HG02943 (cell line): ENCODE measurements at regions not wholly inside any gene's neighbourhood (a gene's known extent, or its start where the extent isn't known, plus 50 kb on each side); places are given as distances from the start of the nearest gene placed in this dataset.

ENCODE experiments used
- ATAC-seq: cut with Tn5 transposase; IDR thresholded peaks from one replicate; pipeline ENCODE4 v1.9.1; 2021; ENCODE audit warnings: mild to moderate bottlenecking, low read depth, moderate library complexity; ENCODE audit not compliant: unreplicated experiment

GRCh38 chr5:155885199-155885598 lies 441.8 kb upstream of the SGCD start:
- ATAC-seq, result no peak

GRCh38 chr5:155886311-155887031 lies 440.5 kb upstream of the SGCD start:
- ATAC-seq, result no peak

DNA sequence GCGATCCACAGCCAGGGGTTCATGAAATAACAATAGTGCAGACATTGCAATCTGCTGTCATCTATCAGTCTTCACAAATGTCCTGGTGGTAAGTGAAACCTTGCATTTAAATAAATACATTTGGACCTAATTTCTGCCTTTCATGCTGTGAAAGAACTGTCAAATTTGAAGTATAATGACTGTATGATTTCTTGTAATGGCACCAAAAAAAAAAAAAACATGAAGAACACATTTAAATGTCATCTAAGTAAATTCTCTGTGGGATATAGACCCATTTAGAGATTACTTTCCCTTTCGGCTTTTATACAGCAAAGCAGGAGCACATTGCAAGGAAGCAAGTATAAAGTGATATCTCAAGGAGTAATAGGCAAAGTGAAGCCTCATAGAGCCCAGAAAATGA lies 431.5 kb upstream of the SGCD start:
- no peak for ATAC-seq

- ATAC-seq, result no peak
Measured at GRCh38 chr5:155897761-155898160, 429.2 kb upstream of the SGCD start.

GRCh38 chr5:155898284-155898683 lies 428.7 kb upstream of the SGCD start:
- ATAC-seq, result no peak

DNA sequence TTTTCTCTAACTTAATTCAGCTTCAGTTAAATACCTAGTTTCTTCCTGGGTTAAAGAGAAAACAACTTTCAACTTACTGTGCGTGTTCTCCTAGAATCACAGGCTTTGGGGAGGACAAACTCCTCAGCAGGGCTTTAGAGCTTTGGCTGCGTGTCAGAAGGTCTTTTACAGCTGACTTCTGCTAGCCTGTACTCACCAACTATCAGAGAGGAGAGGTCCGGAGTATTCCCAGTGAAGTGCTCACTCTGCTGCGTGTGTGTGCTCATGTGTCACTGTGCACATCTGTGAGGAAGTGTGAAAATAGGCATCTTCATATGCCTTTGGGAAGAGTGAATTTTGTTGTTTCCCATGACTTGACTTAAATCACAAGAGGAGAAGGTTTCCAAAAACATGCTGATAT lies 423.2 kb upstream of the SGCD start:
- ATAC-seq, result no peak

DNA sequence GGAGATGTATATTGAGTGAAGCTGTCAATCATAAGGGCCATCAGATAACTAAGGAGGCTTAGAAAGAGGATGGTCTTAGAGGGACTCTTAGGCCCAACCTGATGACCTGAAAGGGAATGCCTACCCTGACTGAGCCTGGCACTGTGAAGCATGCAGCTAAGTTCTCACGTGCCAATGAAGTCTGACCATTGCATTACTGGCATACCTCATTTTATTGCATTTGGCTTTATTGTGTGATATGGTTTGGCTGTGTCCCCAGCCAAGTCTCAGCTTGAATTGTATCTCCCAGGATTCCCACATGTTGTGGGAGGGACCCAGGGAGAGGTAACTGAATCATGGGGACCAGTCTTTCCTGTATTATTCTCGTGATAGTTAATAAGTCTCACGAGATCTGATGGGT lies 421.6 kb upstream of the SGCD start:
- no peak for ATAC-seq

DNA sequence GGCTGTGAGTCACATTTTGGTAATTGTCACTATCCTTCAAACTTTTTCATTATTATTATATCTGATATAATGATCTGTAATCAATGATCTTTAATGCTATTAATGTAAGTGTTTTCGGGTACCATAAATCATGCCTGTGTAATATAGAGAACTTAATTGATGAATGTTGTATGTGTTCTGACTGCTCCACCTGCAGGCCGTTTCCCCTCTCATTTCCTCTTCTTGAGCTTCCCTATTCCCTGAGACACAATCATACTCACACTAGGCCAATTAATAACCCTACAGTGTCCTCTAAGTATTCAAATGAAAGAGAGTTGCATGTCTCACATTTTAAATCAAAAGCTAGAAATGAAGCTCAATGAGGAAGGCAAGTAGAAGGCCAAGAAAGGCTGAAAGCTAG lies 420.9 kb upstream of the SGCD start:
- ATAC-seq, result no peak

DNA sequence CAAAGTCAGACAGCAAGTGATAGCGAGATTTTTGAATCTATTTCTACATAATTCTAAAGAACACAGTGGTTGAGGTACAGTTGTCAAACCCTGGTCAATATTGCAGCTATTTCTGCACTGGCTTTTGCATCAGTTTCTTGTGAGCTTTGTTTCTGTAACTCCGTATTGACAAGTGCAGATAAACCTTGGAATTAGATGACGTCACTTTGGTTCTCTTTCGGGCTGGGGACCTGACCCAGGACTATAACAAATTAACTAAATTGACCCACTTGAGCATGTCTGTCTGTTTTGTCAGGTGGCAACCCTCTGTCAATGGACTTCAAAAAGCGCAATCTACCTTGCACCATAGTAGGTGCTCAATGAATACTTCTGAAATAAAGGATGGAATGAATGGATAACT lies 418.4 kb upstream of the SGCD start:
- ATAC-seq, result no peak

- no peak for ATAC-seq
Measured at GRCh38 chr5:155912291-155912690, 414.7 kb upstream of the SGCD start.

- no peak for ATAC-seq
Measured at GRCh38 chr5:155914766-155915165, 412.2 kb upstream of the SGCD start.

GRCh38 chr5:155915601-155916000 lies 411.4 kb upstream of the SGCD start:
- no peak for ATAC-seq

GRCh38 chr5:155919126-155919525 lies 407.8 kb upstream of the SGCD start:
- ATAC-seq, result no peak

DNA sequence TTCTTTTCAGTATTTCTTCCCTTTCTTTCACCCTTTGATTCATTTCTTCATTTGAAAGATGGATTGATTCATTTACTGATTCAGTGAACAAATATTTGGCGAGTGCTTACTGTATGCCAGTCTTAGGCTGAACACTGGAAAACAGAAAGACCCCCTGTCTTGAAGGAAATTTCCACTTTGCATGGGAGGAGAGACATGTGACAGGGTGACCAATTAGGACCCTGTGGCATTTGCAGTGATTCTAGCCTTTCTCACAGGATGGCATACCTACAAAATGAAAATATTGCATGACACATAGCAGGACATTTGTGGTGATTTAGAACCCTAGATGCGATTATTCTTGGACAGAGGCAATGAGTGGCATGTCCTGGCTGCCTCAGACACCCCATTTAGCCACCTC lies 407.2 kb upstream of the SGCD start:
- no peak for ATAC-seq

DNA sequence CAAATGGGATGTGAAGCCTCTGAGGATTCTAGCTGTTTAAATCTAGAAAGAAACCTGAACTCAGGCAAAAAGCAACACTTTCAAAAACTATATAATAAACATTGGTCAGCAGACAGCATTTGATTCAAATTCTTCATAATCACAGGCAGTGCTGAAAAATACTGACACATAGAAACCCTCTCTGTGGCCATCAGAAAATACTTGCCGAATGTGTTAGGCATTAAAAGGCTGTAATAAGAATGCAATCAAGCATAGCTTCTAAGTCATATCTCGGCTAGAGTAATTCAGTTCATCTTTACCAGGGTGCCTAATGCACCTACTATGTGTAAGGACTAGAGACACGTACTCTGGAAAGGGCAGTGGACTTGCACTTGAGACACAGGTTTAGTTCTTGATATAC lies 405.3 kb upstream of the SGCD start:
- no peak for ATAC-seq

- no peak for ATAC-seq
Measured at GRCh38 chr5:155923784-155924183, 403.2 kb upstream of the SGCD start.

- no peak for ATAC-seq
Measured at GRCh38 chr5:155926031-155926430, 400.9 kb upstream of the SGCD start.

GRCh38 chr5:155926766-155927165 lies 400.2 kb upstream of the SGCD start:
- ATAC-seq, result no peak

DNA sequence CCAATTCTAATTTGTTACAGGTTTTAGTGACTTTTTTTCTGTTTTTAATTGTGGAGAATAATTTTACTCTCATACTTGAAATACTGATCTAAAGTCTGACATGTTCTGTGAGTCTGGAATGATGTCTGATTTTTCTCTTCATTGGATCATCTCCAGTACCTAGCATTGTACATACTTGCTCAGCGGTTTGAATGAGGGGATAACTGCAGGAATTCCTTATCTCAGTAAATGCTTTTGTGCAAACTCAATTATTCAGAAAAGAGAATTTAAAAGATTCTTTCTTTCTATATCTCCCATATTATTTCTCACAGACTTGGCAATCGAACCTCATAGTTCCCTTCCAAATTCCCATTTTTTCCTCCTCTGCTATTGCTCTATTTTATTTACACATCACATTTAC lies 397.9 kb upstream of the SGCD start:
- ATAC-seq, result no peak

DNA sequence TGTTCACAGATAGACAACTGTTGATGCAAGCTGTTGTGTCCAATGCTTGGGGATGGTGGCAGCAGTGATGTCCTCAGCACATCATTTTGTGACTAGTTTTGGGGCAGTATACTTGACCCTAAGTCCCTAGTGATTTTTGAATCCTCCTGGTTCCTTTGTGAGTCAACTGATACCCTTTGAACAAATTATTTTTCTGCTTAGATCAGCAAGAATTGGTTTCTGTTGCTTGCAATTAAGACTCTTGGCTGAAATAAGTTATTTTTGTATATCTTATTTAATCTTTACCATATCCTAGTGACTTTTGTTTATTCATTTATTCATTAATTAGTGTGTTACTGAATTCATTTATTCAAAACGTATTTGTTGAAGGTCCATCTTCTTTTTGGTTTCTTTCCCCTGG lies 392.0 kb upstream of the SGCD start:
- ATAC-seq, result no peak

DNA sequence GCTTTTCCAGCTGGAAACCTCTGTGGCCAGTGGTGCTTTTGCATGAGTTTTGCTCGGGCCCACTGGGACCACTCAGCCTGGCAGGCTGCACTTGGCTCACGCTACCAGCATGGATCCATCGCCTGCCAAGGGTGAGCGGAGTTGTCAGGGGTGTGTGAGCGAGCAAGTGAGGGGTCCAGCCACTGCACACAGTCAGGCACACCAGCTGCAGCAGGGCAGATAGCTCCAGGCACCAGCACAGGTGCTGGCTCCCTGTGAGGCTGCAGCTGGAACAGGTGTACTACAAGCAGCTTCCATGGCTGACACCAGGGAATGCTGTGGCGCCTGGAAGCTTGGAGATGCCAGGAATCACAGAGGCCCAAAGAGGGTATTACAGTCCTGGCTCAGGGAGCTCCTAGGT lies 391.2 kb upstream of the SGCD start:
- ATAC-seq, result no peak

DNA sequence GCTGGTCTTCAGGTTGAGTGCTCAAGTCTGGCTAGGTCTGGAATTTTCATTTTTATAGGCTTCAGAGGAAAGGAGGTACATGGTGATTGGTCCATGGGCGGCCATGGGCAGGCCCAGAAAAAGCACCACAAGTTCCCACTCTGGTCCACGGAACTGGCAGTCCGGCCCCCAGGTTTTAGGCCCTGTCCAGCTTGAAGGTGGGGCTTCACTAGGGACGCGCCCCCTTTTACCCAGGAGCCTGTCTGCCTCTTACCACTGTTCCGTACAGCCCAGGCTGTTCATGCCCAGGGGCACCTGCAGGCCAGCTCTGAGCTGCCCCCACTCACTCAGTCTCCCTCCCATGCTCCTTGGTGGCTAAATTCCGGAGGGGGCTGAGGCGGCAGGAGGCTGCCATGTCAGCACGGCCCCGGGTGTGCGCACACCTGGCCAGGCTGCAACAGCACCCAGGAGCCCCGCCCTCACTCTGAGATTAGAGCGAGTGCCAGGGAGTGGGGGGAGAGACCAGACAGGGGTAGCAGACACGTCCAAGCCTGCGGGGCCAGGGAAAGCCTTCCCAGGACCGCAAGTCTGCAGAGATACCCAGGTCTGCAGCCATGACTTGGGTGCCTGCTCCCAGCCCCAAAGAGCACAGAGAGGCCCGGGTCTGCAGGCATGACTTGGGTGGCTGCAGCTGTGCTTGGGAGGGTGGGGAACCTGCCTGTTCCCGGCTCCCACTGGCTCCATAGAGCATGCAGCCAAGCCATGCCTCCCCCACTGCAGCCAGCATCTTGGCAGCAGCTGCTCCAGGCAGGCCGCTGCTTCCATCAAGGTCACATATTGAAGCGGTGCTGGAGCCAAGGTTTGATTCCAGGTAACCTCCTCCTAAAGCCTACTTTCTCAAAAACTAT lies 390.2 kb upstream of the SGCD start:
- ATAC-seq, result no peak
